HG03354 (cell line): ENCODE measurements at regions not wholly inside any gene's neighbourhood (a gene's known extent, or its start where the extent isn't known, plus 50 kb on each side); places are given as distances from the start of the nearest gene placed in this dataset.
"Not testable (repeated sequence)": the region's sequence is repeated elsewhere in the genome, so short reads cannot be mapped to it uniquely, and the experiment has no call there.

Experiments
- ATAC-seq: cut with Tn5 transposase; IDR thresholded peaks from one replicate; pipeline ENCODE4 v1.9.1; 2021; ENCODE audit warnings: mild to moderate bottlenecking; ENCODE audit not compliant: unreplicated experiment, poor library complexity, severe bottlenecking

DNA sequence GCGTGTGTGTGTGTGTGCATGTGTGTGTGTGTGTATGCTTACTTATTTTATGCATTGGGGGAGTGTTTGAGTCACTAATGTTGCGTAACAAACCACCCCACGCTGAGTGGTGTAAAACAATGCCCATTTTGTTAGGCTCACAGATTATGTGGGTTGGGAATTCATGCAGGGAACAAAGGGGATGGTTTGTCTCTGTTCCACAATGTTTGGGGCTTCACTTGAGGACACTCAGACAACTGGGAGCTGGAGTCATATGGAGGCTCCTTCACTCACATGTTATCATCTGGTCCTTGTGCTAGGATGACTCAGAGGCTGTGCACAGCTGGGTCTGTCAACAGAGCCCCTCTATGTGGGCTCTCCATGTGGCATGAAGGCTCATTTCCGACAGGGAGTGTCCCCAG lies 51.3 kb upstream of the LARGE1 start:
- ATAC-seq: no peak

DNA sequence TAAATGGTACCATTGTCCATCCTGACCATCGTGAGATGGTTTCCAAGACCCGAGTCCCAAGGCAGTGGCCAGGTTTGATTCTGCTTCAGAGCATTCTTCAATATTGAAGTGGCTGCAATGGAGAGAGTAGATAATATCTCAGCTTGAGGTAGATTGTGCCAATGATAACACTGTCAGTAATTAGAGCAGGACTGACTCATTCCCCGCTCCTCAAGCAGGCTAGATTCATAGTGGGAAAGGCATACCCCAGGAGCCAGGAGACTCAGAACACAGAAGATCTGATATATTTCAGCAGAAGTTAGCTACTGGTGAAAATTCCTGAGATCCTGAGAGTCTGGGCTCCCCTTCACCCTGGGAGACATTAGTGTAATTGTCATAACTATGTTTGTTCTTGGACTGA lies 55.6 kb upstream of the LARGE1 start:
- ATAC-seq: no peak

DNA sequence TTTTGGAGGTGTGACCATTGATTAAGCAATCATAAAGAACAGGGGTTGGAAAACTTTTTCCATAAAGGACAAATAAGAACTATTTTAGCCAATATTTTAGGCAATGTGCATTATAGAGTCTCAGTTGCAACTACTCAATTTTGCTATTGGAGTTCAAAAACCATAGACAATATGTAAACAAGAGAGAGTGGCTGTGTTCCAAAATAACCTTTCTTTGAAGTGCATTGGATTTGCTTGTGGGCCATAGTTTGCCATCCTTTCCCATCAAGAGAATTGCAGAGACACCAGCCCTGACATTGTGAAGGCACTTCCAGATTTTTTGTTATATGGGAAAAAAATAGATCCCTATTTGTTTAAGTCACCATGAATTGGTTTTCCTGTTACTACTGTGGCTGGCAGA lies 63.3 kb upstream of the LARGE1 start:
- no peak for ATAC-seq

DNA sequence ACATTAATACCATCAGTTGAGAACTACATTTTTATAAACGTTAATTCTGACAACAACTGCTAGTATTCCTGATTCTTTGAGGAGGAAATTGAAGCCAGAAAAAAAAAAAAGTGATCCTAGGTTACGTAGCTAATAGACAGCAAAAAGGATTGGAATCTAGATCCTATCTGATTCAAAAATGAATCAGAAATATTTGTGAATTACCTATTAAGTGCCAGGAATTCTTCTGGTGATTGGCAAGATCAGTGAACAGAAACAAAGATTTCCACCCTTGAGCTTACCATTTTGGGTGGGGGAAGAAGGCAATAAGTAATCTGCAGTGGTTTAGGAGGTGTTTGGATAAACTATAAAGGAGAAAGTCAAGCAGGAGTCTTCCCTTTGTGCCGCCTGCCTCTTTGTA lies 63.9 kb upstream of the LARGE1 start:
- no peak for ATAC-seq

DNA sequence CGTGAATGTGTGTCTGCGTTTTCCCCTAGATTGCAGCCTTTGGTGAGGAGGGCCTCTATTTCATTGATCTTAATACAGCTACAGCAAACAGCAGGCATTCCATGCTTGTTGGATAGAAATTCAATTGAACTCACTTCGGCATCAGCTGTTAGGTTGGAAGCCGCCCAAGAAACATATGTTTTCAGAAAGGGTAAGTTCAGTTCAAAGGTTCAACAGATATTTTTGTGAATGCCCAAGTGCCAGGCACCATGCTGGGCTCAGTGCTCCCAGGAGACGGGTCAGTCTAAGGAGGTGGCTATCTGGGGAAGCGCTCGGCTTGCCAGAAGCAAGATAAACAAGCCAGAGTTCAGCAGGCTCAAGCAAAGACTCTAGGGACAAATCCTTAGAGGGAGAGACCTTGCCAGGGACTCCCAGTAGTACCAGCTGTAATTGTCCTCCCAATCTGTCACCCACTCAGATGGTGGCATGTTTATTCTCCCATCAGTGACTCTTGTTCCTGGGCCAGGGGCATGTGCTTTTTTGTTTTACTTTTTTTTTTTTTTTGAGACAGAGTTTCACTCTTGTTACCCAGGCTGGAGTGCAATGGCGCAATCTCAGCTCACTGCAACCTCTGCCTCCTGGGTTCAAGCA lies 64.5 kb upstream of the LARGE1 start:
- no peak for ATAC-seq

DNA sequence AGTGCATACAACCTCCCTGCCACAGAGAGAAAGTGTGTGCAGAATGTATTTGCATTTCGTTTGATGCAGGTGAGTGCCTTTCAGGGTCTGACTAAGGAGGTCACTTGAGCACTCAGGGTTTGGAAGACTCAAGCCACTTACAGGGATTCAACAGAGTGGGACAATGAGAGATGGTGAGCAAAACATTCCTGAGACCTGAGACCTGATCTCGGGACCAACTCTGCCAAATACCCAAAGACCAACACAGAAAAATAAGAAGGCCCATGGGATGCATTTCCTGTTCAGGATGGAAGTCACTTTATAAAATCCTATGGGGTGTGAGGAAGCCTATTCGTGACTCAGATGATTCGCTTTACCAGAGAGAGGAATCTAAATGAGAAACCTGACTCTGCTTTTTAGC lies 65.2 kb upstream of the LARGE1 start:
- ATAC-seq: no peak

DNA sequence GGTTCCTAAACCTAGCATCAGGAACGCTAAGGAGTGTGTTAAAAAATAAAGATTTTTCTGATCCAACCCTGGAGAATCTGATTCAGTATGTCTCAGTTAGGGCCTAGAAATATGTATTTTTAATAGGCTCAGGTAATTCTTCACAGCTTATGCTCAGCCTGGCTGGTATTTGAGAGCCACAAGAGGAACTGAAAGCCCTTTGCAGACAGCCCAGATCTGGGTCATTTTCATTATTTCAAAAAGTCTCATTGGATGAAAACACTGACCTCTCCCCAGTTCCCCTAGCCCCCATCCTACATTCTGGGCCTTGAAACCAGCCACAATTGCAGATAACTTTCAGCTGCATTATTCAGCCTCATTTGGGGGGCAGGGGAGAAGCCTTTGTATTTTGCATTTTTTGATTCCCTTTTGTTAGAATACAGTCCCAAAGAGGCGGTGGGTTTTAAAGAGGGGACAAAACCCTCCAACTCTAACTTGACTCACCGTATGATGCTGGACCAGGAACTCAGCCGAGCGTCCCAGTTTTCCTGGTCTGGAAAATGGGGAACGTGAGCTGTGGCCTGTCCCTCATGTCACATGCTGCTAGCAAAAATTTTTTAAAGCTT lies 66.0 kb upstream of the LARGE1 start:
- ATAC-seq: no peak

DNA sequence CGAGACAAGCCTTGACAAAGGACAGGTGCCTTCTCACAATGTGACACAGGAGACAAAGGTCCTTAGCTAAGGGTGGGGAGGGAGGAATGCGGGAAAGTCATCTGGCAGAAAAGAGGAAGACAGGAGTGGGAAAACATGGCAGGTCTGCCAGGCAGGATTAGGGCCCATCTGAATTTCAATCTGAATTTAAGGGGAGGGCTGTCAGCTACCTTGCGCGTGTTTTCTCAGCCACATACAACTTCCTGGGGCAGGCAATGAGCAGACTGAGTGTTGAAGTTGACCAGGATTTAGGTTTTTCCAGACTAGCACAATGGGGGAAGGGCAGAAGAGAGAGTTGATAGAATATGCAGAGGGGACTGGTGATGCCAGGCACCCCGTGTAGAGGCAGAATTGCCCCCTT lies 66.7 kb upstream of the LARGE1 start:
- ATAC-seq: no peak

DNA sequence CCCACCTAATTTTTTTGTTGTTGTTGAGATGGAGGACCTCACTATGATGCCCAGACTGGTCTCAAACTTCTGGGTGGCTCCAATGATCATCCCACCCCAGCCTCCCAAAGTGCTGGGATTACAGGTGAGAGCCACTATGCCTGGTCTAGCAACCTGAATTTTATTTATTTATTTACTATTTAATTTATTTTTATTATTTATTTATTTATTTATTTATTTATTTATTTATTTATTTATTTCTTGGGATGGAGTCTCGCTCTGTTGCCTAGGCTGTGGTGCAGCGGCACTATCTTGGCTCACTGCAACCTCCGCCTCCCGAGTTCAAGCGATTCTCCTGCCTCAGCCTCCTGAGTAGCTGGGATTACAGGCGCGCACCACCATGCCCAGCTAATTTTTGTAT lies 69.0 kb upstream of the LARGE1 start:
- not testable (repeated sequence) for ATAC-seq

DNA sequence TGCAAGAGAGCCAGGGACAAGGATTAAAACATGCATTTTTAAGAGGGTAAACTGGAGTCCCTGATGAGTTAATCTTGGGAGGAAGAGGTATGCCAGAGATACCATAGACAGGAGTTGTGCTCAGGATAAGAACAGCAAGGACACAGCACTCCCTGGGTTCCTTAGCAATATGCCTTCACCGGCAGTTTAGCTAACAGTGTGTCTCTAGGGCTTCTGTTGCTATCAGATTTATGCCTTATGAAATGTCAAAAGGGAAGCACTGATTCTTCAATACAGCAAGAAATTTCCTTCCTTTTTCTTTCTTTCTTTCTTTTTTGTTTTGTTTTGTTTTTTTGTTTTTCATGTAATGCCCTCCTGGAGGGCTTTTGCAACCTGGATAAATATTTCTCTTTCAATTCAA lies 71.3 kb upstream of the LARGE1 start:
- ATAC-seq: no peak

DNA sequence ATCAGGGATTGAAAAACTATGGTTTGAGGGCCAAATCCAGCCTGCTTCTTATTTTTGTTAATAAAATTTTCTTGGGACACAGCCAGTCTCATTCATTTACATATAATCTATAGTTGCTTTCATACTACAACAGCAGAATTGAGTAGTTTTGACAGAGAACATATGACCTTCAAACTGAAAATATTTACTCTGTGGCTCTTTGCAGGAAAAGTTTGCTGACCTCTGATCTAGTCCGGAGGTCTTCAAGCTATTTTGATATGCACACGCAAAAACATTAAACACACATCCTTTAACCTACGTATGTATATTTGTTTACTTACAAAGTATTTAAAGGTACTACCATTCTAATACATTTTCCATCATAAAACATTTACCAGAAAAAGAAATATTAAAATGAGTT lies 76.5 kb upstream of the LARGE1 start:
- ATAC-seq: no peak

DNA sequence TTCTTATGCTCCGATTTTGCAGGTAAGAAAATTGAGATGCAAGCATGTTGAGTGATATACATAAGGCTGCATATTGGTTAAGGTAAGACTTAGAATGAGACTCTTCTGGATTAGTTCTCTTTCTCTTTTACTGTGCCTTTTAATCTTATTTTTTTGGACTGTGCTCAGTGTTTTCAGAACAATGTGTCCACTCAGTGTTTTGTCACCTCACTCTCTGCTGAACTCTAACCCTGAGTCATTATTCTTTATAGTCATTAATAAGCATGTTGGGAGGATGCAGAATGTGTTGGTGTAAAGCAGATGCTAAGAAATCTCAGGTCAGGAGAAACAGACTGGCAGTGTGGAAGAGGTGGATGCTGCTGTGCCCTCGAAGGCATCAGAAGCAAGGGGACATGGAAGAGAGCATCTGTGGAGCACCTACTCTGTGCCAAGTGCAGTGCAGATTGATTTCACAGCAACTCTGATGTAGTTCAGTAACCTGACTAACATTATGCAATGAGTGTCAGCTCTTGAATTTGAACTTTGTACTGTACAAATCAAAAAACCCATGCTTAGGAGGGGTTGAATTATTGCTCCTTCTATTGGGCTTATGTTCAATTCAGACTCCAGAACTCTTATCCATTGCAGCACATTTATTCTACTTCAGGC lies 80.7 kb upstream of the LARGE1 start:
- no peak for ATAC-seq

DNA sequence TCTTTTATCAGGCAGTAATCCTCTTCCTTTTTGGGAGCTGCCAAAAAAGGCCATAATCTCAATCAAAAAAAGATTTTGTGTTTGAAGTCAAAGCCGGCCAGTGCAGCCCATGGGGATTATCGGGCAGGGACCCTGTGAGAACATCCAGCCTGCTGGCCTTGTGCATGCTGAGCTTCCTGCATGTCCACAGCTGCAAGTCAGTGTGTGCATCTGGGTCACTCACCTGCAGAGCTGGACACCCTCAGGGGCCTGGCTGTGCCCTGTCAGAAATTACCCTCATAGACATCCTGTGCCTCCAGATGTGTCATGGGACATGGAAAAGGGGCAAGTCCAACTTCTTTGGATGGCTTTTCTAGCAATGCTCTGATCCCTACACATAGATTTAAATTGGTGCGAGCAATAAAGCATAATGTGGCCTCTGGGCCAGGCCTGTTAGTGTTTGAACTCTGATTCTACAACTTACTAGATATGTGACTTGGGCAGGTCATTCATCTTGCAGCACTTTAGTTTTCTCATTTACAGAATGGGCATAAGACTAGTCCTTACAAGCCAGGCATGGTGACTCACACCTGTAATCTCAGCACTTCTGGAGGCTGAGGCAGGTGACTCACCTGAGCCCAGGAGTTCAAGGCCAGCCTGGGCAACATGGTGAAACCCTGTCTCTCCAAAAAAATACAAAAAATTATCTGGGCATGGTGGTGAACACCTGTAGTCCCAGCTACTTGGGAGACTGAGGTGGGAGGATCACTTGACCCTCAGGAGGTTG lies 81.6 kb upstream of the LARGE1 start:
- no peak for ATAC-seq

DNA sequence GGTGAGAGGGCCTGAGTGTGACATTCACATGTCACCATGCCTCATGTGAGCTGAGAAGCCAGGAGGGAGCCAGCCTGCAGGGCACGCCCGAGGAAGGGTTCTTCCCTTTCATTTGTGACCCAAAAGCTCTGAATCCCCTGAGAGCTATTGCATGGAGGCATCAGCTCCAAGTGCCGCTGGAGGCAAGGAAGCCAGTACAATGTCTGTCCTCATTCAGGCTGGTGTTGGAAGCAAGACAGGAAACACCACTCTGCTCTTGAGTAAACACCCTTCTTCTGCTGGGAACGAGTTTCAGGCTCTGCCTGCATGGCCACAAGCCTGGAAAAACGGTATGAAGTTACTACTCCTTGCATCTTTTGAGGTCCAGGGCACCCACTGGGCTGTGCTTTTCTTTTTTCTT lies 83.8 kb upstream of the LARGE1 start:
- no peak for ATAC-seq

DNA sequence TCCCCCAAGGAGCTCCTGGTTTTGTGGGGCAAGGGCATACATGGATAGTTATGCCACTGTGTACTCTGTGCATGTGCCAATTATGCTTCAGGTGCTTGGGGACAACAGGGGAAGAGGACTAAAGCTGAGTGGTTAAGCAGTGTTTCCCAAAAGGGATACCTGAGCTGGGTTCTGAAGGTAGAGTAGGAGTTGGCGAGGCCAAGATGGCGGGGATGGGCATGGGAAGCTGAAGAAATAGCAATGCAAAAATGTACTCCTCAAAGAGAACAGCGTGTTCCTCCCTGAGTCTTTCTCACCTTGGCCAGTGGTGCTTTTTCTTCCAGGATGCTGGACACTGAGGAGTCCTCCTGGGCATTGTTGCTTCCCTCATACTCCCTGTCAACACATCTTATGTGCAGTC lies 90.0 kb upstream of the LARGE1 start:
- no peak for ATAC-seq

DNA sequence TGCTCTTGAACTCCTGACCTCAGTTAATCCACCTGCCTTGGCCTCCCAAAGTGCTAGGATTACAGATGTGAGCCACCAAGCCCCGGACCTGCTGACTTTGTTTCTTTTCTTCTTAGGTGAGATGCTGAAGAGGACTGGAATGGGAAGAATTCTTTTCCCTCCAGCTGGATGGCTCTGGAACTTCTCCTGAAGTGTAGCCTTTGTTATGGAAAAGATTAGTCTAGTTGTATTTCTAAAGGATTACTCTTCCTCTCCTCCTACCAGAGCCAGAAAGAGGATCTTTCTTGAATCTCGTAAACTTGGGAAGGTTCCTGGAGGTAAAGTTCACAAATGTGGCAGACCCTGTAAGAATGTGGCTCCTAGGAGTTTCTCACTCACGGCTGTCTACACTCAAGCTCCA lies 95.4 kb upstream of the LARGE1 start:
- ATAC-seq: no peak

DNA sequence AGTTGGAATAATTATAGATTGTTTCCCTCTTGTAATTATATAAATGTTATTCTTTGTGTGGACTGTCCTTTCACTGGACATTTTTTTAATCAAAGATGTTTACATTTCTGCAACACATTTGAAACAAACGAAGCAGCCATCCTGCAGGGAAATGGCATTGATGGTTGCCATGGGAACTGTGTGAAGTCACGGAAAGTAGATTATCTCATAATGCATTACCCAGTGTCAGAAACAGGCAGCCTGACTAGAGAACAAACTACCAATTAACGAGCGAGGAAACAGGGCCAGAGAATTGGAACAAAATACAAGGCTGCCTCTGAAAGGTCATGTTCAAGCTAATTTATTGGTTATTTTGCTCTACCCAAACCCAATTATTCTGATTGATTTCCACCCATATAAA lies 96.9 kb upstream of the LARGE1 start:
- no peak for ATAC-seq

DNA sequence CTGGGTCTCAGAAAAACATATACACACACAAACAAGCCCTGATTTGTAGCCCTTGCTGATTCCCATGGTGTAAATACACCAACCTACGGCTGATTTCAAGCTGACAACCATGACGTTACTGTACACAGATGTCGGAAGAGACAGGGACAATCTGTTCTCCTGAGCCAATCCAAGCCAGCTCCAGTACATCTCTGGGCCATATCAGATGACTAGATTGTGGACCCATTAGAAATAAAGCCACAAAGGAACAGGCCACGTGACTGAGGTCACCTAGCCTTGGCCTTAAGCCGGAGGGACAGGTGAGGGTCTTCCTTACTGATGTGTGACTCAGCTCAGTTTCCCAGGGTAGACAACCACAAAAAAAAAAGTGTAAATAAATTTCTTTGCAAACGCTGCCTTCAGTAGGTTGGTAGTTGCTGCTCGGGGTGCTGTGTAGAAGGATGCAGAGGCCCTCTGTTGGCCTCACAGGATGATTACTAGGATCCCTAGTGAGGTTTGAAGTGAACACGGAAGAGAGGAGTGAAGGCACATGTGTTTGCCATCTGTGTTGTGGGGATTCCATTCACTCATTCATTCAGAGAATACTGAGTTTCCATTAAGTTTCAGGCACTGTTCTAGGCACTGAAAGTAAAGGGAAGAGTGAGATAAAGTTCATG lies 99.0 kb upstream of the LARGE1 start:
- no peak for ATAC-seq

DNA sequence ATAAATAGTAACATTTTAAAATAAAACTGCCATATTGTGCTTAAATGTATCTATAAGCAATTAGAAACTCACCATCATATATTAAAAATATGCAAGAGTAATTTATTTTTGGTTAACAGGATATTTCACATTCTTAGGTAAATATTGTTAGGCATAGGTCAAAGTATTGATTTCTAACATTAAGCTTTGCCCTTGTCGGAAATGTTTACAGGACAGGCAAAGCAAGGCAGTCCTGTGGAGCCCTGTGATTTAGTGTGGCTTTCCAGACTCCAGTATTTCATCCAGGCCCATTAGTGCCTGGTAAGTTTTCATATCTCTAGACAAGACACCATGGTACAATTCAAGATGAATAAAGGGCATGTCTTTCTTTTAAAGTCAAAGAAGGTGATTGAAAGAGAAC lies 114.9 kb upstream of the LARGE1 start:
- no peak for ATAC-seq

DNA sequence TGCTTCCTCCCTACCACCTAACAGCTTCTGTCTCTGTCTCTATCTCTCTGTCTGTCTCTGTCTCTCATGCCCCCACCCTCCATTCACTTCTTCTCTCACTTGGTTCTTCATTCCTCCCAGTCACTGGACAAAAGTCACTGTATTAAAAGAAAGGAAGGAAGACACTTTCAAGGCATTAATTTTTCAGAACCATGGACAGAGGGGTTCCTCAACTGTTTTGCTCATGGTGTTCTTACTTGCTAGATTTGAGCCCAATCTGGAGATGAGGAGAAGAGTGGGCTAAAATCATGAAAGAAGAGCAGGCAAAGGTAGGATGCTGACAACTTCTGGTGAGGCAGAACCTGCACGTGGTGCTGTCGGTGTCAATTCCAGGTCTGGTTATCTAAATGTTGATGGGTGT lies 116.7 kb upstream of the LARGE1 start:
- no peak for ATAC-seq
